RPMI7951 (cell line): ENCODE measurements at regions not wholly inside any gene's neighbourhood (a gene's known extent, or its start where the extent isn't known, plus 50 kb on each side); places are given as distances from the start of the nearest gene placed in this dataset.
"Not testable (repeated sequence)": the region's sequence is repeated elsewhere in the genome, so short reads cannot be mapped to it uniquely, and the experiment has no call there.

Source experiments
- DNase-seq: peaks from one replicate; pipeline ENCODE4 v3.0.0-alpha.2; 2012; ENCODE audit warnings: low read depth

DNA sequence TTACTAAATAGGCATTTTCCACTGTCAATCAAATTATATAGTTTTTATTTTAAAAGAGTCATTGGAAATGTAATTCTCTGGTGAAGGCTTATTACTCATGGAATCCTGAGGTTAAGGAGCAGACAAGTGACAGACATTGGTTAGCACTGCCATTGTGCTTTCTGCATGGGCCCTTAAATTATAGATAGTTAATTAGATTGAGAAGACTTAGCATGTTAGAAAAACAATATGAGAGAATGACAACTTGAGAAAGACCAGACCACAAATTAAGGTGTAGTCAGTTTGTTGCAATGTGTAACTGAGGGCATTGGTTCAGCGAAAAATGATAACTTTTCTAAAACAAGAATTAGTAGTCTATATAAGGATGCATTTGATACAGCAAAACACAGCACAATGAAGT is 195.5 kb downstream of the SLITRK6 start:
- no peak for DNase-seq

DNA sequence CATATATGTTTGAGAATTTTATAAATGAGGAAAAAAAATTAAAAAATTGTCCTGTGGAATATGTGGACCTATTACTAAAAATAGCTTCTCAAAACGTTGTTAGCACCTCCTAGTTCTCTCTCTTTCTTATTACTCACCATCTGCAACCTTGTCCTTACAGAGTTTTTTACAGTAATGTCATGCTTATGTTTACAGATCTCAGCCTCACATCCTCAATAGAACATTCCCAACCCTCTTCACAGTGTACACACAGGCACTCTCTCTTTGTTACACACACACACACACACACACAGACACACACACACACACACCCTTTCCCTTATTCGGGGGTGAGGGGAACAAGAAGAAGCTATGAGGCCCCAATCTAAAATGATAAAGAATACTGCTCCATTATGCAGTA is 197.7 kb downstream of the SLITRK6 start:
- no peak for DNase-seq

DNA sequence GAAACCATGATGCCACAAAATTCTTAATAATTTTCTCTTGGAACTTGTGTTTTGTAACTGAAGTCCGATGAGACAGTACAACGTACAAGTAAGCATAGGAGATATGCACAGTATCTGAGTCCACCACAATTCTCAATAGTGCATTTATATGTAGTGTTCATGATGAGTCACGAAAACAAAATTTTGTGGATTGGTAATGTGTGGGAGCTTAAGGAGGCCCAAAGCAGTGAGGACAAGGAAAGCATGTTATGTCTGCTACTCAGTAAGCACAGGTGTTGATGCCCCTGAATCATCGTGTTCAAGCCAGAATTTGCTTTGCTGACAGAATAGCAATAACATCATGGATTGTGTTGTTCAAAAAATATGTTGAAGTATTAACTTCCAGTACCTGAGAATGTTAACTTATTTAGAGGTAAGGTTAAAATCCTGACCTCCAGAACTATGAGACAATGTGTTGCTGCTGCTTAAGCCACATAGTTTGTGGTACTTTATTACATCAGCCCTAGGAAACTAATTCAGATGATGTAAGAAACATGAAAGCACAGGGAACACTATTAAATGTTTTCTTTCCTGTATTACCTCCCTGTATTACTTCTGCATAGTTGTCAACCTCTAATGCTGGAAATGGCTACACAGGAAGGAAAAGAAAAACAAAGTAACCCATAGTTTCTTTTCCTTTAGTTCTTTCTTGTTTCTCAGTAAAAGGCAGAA is 201.3 kb downstream of the SLITRK6 start:
- DNase-seq: no peak

DNA sequence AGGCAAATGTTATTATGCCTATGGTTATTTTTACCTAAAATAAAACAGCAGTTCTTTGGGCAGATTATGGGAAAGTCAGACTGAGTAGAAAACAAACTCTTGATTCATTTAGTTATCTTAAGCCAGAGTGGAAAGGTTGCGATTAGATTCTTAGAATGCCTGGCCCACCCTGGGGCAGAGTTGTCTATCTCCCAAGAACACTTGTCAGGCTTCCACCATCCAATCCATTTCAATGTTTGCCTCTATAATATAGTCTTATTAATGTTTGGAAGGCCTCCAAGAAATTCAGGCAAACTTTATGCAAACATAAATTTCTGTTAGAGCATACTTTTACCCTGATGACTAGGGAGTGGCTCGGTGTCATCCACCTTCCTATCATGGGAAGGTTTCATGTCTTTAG is 207.0 kb downstream of the SLITRK6 start:
- no peak for DNase-seq

DNA sequence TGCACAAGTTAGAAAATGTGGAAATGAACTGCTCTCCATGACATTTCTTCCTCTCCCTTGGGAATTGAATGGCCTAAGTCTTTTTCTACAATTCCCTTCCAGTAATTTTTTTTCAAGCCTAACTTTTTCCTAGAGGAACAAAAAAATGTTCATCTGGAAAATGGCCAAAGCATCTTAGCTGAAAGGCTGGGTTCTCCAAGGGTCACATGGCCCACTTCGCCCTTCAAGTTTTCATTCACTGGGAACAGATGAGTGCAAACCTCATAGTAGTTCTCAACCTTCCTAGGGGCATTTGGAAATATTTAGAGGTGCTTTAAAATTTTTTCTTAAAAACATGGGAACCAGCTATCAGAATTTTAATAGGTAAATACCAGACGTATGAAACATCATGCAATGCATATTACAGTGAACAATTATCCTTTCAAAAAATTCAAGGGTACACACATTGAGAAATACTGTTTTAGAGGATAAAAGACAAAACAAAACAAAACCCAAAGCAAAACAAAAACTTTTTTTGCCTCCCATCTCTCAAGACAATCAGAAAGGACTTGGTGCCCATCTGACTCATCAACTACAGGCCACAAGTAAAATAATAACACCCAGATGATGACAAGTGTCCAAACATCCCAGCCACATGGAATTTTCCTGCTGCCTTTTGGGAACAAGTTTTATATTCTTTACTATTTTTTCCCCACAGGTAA is 208.8 kb downstream of the SLITRK6 start:
- peak; percentile 39 for DNase-seq

DNA sequence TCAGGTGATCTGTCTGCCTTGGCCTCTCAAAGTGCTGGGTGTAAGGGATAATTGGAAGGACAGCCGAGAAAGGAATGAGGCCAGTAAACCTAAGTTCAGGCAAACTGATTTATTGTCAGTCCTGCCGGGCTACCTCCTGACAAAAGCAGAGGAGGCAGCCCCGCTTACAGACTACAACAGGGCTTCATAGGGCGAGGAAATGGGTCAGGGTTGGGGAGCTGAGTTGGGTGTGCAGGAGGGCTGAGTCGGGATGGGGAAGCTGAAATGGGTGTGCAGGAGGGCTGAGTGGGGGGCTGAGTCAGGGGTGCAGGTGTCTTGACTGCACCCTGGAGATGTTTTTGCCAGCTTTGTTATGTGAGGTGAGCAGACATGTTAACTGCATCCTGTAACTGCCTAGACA is 210.2 kb downstream of the SLITRK6 start:
- no peak for DNase-seq

DNA sequence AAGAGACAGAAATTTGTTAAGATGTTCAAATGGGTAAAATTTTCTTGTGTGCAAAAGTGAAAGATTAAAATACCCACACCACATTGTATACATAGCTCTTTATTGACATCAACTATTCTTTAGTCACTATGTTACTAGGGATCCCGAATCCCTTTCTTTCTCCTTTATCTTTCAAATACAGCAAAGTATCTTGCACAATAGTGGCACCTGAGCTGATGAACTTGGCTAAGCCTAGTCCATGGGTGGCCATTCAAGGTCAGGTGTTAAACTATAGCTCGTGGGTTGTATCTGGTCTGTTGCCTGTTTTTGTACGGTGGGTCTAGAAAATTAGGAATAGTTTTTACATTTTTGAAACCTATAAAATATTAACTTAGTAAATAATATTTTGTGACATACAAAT is 210.9 kb downstream of the SLITRK6 start:
- DNase-seq: no peak

DNA sequence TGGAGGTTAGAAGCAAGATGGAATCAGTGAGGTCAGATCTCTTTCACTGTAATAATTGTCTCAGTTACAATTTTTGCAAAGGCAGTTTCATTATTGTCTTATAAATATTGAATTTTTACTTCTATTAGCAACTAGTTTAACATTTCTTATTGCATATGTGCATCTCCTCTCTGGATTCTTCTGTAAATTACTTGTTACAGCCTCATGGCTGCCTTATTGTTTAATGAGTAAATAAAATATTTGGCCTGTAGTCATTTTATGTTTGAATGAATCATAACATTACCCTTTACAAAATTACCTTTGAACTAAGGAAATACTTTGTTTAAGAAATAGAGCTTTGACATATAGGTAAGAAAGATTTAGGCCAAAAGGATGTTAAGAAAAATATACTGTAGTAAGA is 212.4 kb downstream of the SLITRK6 start:
- no peak for DNase-seq

DNA sequence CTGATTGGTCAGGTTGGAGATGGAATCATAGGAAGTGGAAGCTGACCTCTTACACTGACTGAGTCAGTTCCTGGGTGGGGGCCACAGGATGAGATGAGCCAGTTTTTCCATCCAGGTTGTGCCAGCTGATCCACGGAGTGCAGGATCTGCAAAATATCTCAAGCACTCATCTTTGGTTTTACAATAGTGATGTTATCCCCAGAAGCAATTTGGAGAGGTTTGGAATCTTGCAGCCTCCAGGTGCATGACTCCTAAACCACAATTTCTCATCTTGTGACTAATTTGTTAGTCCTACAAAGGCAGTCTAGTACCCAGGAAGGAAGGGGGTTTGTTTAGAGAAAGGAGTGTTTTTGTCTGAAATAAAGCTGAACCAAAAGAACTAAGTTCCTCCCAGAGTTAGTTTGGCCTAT is 212.8 kb downstream of the SLITRK6 start:
- DNase-seq: peak; percentile 82

DNA sequence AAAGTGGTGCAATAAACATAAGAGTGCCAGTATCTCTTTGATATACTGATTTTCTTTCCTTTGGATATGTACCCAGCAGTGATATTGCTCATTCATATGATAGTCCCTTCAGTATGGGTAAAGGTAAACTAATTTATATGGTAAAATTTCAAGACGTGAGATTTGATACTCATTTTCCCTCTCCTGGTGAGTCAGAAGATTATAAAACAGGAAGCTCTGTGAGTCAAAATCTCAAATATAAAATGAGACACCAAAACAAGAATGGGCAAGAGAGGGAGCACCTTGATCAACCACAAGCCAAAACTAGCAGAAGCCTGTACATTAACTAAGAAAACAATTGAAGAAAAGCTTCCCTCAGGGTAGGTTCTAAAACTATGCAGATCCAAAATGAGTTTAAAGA is 216.3 kb downstream of the SLITRK6 start:
- DNase-seq: peak; percentile 18

DNA sequence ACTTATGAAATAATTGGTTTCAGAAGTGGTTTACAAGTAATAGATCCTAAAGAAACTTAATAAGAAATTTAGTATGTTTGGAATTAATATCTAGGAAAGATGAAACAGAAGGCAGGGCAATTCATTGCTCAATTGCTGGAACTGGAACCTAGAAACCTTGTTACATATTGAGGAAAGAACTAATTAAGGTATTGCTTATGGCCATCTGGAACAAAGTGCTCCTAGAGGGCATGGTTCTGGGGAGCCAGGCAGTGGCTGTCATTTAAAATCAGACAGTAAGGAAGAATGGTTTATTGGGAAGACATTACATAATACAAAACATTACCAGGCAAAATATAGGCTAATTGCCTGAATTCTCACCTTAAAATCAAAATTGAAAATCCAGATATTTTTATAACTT is 224.1 kb downstream of the SLITRK6 start:
- DNase-seq: no peak

DNA sequence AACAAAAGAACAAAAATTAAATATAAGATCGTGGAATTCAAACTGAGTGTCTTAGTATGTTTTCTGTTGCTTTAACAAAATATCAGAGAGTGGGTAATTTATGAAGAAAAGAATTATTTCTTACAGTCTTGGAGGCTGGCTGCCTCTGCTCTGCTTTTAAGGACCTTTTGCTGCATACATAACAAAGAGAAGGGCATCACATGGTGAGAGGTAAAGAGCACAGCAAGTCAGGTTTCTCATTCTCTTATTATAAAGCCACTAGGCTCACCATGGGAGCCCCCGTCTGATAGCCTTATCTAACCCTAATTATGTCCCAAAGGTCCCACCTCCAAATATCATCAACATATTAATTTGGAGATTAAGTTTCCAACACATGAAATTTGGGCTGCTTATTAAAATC is 231.3 kb downstream of the SLITRK6 start:
- DNase-seq: no peak

DNA sequence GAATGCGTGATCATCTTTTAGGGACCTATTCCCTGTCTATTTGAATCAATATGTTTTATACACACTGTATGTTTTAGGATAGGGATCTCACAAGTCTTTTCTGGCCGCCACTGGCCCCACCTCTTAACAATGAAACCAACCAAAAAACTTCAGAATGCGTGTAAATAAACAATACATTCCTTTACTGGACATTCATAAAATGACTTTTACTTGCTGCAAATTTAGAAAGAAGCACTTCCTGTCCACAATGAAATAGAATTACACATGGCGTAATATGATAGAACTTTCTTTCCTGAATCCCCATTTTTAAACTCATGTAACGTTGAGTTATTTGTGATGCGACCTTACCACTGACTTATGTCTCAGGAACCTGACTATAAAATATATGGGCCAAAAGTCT is 233.6 kb downstream of the SLITRK6 start:
- no peak for DNase-seq

DNA sequence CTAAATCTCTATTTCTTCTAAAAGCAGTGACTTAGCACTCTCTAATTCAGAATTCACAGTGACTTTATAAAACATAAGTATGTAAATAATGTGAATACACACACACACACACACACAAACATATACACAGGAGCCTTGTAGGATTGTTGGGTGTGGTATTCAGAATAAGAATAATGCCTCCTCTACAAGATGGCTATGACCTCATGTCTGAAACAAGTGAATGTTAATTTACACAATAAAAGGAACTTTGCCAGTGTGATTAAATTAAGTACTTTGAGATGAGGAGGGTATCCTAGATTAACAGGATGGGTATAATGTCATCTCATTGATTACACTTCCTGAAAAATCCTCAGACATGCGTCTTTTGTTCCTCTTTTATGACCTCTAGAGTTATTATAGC is 234.6 kb downstream of the SLITRK6 start:
- no peak for DNase-seq

DNA sequence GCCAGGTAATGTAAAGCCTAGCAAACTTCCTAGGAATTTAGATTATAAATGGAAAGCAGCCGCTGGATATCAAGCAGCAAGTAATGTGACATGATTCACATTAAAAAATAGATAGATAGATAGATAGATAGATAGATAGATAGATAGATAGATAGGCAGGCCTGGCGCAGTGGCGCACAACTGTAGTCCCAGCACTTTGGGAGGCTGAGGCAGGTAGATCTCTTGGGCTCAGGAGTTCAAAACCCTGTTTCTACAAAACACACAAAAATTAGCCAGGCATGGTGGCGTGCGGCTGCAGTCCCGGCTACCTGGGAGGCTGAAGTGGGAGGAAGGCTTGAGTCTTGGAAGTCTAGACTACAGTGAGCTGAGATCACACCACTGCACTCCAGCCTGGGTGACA is 236.9 kb downstream of the SLITRK6 start:
- no peak for DNase-seq

DNA sequence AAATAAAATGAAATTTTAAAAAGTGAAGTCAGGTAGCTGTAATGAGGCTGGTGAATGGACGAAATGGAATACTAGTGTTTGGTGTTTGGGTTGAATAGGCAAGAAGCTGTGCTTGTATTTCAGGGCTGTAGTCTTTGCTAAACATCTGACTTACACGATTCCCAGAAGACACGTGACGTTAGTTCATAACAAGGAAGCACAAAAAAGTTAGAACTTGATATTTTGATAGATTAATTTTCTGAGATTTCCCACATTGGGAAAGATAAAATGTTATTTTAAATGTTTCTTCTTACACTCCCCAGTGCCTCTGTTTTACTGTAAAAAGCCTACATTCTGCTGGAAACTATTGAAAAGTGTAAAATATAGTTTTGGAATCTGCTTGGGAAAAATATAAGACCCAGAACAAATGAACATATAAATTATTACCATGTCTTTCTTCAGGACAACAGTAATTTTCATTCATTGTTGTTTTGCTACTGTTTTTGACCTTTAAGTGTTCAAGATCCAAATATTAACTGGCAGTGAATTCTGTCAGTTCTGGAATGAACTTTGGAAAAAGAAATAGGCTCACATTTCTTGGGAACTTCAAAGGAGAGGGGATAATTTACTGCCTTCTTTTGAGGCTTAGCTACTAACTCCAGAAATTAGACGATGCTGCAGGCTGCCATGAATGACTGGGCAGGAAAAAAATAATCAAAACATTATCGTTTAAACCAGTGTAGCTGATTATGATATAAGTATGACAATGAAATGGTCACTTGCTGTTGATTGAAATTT is 241.3 kb downstream of the SLITRK6 start:
- no peak for DNase-seq

DNA sequence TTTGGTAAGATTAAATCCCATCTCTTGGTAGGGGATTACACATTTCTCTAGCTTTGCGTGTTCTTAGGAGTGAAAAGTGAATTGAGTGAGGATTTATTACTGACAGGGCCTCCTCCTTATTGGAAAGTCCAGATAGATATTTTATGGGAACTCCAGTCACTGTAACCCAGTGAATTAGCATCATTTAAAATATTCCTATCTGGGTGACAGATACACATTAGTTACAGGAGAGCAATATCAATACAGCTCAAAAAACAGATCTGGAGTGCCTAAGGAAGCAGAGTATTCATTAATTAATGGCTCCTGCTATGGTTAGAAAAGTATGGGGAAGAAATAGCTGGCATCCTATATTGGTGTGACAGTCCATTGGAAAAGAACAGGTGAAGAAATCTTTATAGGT is 248.2 kb downstream of the SLITRK6 start:
- no peak for DNase-seq

DNA sequence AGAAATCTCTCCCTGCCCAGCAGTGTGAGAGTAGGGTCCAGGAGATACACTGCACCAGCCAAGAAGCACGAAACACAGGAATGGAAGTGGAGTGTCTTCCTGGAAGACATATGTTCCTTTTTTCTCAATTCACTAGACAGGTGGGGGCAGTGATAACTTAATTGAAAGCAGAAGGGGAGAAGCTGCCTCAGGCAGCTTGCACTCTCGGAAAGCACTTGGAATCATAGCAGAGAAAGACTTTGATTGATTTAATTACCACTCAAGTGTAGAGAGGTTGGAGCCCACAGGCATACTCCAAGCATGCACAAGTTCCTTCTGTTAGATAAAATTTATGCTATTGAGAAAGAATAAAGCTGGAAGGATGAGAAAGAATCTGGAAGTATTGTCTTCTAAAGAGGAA is 249.4 kb downstream of the SLITRK6 start:
- DNase-seq: peak; percentile 37

DNA sequence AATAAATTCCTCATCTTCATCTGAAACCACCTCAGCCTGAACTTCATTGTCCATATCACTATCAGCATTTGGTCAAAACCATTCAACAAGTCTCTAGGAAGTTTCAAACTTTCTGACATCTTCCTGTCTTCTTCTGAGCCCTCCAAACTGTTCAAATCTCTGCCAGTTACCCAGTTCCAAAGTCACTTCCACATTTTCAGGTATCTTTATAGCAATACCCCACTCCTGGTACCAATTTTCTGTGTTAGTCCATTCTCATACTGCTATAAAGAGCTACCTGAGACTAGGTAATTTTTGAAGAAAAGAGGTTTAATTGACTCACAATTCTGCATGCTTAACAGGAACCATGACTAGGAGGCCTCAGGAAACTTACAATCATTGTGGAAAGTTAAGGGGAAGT is 250.4 kb downstream of the SLITRK6 start:
- DNase-seq: not testable (repeated sequence)

DNA sequence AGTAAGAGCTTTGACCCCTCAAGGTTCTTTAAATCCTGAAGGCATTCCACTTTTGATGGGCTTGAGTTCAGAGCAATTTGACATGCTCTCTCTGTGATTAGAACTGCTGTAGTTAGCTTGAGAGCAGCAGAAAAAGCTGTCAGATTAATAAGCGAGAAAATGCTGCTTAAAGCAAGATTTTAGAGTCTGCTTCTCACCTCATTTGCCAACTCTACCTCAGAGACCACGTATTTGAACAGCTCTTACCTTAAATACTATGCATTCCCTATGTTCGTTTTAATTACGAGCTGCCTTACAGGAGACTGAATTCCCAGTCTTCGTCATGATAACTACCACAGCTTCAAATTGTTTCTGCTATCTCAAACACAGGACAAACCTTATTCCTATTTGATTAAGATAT is 253.4 kb downstream of the SLITRK6 start:
- DNase-seq: no peak

DNA sequence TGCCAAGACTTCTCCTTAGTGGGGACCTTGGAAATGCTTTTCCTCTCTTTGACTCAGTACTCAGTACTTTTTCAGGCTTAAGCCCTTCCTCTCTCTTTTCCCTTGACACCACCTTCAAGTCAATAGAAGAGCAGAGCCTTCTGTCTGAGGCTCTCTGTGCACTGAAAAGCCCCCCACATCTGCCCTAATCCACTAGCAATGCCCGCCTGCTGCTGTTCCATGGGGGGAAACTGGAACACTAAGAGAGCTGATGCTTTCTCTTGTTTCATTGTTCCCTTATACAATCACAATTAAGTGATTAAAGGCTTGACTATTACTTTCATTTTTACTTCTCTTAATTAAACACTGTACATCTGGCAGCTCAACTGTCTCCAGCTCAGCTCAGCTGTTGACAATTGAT is 254.5 kb downstream of the SLITRK6 start:
- DNase-seq: no peak

DNA sequence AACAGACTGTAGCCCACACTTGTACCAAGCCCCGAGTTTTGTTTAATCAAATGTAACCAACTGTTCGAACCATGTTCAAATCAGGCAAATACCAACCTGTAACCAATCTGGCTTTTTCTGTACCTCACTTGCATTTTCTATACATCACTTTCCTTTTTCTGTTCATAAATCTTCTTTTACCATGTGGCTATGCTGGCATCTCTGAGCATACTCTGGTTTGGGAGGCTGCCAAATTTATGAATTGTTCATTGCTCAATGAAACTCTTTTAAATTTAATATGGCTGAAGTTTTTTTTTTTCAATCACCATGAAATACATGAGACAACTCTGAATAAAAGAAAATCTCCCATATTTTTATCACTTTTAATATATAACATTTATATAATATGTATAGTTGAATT is 256.1 kb downstream of the SLITRK6 start:
- DNase-seq: peak; percentile 2

DNA sequence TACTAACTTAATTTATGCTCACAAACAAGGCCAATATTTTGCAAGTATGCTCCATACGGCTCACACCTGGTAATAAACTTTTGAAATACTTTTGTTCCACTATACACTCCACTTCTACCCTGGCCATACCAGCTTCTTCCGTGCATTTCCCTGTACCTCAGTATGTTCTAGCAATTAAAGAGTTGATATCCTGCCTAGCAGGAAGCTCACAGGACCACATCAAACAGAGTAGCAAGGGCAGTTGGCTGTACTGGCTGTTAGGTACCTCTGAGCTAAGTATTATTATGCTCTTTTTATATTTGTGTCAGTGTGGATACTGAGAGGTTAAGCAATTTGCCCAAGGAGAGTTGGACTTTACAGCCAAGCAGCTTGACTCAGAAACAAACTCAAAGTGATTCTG is 257.7 kb downstream of the SLITRK6 start:
- no peak for DNase-seq
